ENCODE measurements at regions not wholly inside any gene's neighbourhood (a gene's known extent, or its start where the extent isn't known, plus 50 kb on each side); places are given as distances from the start of the nearest gene placed in this dataset.
"Not testable (repeated sequence)": the region's sequence is repeated elsewhere in the genome, so short reads cannot be mapped to it uniquely, and the experiment has no call there.

DNA sequence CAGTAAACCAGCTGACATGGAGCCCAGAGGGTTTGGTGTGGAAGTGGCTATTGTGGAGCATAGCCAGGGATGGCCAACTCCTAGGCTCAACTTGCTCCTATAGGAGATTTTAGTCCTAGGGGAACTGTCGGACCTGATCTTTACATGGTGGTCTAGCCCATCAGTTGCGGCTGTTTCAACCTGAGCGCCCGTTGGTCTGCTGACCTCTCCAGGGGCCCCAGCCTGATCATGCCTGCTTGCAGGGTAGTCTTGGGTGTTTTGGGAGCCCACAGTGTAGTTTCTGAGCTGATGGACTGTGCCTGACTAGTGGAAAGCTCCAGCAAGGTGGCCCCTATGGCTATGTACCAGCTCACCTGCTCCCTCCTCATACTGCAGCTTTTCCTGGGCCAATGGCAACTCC lies 597.0 kb downstream of the IQCM start:
- no peak for ATAC-seq
- peak; percentile 55 for DNase-seq (ENCODE audit: missing footprints)
- intact Hi-C loops (cut with DNase I), result no loop called here

DNA sequence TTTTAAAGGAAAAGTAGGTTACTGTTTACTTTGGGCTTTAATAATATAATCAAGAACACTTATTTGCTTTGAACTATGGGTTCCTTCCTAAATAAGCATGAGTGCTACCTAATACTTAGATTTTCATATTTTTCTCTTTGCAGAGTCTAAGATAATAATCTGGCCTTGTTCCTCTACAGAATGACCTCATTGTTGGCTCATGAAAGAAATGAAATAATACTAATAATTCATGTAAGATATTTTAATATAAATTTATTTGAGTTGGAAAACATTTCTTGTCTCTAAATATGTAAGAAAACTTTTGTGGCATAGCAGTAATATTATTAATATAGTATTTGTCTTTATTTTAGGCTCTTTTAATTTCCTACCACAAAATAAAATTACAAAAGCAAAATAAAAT lies 601.3 kb downstream of the IQCM start:
- ATAC-seq (no peak), DNase-seq (ENCODE audit: missing footprints) (no peak)

DNA sequence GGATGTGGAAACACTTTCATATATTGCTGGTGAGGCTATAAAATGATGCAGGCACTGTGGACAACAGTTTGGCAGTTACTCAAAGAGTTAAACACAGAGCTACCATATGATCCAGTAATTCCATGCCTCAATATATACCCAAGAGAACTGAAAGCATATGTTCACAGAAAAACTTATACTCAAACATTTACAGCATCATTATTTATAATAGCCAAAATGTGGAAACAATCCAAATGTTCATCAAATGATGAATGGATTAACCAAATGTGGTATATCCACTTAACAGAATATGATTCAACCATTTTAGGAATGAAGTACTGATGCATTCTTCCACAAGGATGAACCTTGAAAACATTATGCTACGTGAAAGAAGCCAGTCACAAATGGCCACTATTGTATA lies 603.8 kb downstream of the IQCM start:
- ATAC-seq, result no peak
- intact Hi-C loops (cut with DNase I), result no loop called here
- DNase-seq (ENCODE audit: missing footprints), result no peak

More for the DNA sequence above, 601.3 kb downstream of the IQCM start:
- intact Hi-C loops (cut with DNase I), result no loop called here

DNA sequence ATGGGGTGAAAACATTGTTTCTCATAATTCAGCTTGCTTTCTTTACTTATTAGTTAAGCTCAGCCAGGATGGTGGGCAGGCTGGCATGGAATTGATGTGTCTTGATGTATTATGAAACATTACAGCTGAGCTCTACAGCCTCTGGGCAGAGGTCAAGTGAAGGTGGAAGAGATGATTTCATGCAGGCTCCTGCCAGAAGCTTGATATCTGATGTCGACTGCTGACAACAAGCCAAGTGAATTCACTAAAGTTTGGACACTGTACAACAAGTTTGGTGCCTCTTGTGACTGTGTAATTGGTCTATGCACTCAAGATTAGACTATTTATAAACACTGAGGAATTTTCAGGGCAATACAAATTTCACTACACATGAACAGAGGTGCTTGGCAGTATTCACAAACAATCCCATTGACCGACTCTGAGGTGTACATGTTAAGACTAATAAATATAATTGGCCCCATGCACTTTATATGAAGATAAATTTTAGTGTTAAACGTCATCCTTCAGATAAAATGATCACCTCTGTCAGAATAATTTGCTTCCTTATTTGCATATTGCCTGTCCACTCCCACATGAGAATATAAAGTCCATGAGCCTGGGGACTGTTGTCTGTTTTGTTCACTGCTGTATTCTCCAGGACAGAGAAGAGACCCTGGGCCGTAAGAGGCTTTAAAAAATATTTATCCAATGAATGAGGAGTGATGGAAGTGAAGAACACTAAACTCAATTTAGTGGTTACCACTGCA lies 612.2 kb downstream of the IQCM start:
- ATAC-seq (peak; percentile 92), DNase-seq (ENCODE audit: missing footprints) (peak; percentile 45)
- intact Hi-C loops (cut with DNase I), result no loop called here

DNA sequence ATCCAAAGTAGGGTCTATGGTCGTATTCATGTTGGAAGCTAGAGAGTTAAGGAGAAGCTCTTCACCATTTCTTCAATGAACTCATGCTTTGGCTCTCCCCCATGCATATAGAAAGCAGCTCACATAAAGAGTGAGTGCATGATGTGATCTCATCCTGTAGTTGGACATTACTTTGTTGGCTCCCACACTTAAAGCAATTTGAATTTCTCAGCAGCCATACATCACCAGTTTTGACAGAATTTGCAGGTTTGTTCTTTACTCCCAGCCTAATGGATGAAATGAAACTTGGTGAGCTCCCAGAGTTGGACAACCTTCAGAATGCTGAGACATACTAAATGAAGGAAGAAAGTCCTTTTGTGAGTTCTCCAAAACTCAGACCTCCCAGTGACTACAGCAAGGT lies 613.5 kb downstream of the IQCM start:
- DNase-seq (ENCODE audit: missing footprints), result no peak
- ATAC-seq, result no peak
- intact Hi-C loops (cut with DNase I), result no loop called here

DNA sequence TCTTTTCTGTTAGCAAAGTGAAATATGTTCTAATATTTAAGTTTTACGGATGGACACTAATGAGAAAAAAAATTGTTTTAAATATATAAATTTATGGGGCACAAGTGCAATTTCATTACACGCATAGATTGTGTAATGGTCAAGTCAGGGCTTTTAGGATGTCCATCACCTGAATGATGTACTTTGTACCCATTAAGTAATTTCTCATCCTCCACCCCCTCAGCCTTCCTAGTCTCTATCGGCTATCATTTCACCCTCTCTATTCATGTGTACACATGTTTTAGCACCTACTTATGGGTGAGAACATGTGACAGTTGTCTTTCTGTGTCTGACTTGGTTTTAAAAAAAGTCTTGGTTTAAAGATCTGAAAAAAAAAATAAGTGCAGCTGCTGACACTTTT lies 616.0 kb downstream of the IQCM start:
- intact Hi-C loops (cut with DNase I), result no loop called here
- DNase-seq (ENCODE audit: missing footprints) (no peak), ATAC-seq (no peak)

DNA sequence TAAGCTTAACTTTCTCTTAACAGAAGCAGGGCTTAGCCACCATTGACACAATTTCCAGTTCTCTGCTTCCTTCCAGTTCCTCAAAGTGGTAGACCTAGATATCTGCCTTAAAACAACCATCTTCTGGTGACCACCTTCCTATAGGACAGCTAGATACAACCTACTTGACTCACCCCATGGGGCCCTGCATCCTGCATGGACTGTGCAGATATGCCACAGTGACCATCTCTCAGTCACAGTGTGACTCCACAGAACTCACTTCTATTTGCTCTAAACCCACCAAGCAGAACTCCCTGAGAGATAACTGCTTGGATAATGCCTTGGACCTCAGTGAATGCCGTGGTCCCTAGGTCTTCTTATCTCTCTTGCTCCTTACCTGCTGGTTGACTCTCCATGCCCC lies 621.6 kb downstream of the IQCM start:
- ATAC-seq (no peak), DNase-seq (ENCODE audit: missing footprints) (no peak)

DNA sequence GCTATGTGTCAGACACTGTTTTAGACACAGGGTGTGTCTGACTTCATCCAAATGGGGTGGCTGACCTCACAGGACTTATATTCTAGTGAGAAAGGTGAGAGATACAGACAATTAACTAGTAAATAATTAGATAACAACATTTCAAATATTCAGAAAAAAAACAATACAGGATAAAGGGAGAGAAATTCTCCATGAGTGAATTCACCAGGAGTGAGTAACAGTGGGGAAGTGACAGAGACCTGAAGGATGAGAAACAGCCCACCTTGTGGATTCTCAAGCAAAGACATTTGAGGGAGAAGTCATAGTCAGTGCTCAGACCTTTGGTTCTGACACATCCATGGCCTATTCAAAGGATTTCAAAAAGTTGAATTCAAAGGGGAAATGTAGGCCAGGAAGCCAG lies 627.9 kb downstream of the IQCM start:
- no peak for DNase-seq (ENCODE audit: missing footprints)
- intact Hi-C loops (cut with DNase I), result no loop called here
- no peak for ATAC-seq

More for the DNA sequence above, 621.6 kb downstream of the IQCM start:
- intact Hi-C loops (cut with DNase I), result no loop called here

DNA sequence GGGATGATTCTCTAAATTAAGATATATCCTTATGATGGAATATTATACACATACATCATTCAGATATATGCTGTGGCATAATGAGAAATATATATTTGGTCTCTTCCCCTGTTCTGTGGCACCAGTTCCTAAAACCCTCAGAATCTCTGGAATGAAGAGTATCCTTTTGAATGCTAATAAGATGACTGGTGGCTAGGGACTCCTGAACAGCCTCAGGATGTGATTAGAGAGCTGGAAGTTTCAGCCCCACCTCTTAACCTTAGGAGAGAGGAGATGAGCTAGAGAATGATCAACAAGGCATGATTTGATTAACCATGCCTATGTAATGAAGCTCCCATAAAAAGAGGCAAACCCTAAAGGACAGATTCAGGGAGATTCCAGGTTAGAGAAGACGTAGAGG lies 632.0 kb downstream of the IQCM start:
- ATAC-seq (no peak), DNase-seq (ENCODE audit: missing footprints) (no peak)
- intact Hi-C loops (cut with DNase I), result no loop called here

DNA sequence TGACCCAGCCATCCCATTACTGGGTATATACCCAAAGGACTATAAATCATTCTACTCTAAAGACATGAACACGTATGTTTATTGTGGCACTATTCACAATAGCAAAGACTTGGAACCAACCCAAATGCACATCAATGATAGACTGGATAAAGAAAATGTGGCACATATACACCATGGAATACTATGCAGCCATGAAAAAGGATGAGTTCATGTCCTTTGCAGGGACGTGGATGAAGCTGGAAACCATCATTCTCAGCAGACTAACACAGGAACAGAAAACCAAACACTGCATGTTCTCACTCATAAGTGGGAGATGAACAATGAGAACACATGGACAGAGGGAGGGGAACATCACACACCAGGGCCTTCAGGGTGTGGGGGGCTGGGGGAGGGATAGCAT lies 634.2 kb downstream of the IQCM start:
- ATAC-seq; DNase-seq (ENCODE audit: missing footprints); intact Hi-C loops (cut with DNase I): not testable (repeated sequence)

DNA sequence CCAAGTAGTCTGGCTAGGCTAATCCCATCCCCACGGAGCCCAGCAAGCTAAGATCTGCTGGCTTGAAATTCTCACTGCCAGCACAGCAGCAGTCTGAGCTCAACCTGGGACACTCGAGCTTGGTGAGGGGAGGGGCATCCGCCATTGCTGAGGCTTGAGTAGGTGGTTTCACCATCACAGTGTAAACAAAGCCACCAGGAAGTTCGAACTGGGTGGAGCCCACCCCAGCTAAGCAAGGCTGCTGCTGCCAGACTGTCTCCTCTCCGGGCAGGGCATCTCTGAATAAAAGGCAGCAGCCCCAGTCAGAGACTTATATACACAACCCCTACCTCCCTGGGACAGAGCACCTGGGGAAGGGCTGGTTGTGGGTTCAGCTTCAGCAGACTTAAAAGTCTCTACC lies 639.6 kb downstream of the IQCM start:
- intact Hi-C loops (cut with DNase I), result no loop called here
- ATAC-seq (no peak), DNase-seq (ENCODE audit: missing footprints) (no peak)

DNA sequence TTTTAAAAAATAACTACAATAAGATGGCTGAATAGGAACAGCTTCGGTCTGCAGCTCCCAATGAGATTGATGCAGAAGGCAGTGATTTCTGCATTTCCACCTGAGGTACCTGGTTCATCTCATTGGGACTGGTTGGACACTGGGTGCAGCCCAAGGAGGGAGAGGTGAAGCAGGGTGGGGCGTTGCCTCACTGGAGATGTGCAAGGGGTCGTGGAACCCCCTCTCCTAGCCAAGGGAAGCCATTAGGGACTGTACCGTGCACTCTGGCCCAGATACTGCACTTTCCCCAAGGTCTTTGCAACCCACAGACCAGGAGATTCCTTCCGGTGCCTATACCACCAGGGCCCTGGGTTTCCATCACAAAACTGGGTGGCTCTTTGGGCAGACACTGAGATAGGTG lies 640.1 kb downstream of the IQCM start:
- ATAC-seq, result no peak
- intact Hi-C loops (cut with DNase I), result no loop called here
- DNase-seq (ENCODE audit: missing footprints), result no peak

DNA sequence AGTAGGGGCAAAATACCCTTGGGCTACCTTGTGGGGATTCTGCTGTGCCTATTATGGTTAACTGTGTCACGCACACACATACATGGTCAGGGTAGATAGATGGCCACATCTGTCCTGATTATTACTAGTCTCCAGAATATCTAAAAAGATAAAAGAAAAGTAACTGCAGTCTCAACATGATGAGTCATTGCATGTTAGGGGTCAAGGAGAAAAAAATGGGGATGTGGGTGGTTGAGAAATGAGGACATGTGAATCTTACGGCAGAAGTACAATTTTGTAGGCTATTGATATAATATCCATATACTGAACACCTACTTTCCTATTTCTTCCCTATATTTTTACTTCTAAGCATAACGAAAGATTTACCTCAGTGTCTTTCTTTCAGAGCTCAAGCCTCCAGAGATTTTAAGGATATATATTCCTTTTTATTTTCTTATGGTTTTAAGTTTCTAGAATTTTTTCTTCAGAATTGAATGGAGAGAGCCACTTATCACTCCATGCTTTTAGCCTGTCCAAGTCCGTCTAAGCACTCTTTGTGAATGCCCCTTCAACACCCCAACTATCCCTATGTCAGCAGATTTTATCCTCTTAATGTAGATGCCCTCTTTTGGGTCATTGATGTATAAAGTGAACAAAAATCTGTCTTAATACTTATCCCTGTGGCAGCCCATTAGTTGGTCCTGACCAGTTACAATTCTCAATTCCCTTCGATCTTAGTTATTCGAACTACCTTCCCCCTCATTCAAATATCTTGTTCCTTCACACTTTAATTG lies 642.2 kb downstream of the IQCM start:
- no peak for ATAC-seq
- intact Hi-C loops (cut with DNase I), result no loop called here
- DNase-seq (ENCODE audit: missing footprints), result no peak

DNA sequence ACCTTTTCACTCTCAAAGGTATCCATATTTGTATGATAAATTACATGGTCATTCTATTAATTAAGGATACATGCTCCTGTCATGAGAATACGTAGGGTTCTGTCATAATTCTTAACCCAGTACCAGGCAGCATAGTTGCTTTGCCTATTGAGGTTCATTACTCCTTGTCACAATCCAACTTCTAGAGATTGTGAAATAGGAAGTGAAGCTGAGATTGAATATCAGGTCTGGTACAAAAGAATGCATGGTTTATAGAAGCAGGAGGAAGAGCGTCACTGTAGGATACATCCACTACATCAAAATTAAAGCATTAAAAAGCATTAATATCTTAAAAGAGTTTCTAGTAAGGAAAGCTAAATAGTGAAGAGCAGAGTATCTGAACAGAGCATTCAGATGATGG lies 647.0 kb downstream of the IQCM start:
- no peak for ATAC-seq
- DNase-seq (ENCODE audit: missing footprints), result no peak
- intact Hi-C loops (cut with DNase I), result no loop called here

DNA sequence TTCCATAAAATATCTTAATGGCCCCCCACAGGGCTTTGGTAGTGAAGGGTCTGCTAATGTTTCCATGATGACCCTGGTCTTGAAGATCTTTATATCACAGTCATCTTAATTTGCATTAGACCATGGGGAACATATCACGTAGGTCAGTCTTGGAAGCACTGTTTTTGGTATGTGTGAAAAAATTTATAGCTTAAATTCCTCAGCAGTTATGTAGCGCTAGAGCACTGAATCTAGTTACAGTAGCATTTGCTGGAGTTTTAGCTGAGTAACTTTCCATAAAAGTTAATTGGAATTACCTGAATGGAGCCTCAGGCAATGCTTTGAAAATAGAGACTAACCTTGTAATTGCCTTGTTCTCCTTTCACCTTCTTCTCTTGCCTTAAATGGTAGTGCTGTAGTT lies 648.8 kb downstream of the IQCM start:
- no peak for DNase-seq (ENCODE audit: missing footprints)
- intact Hi-C loops (cut with DNase I), result no loop called here
- no peak for ATAC-seq

DNA sequence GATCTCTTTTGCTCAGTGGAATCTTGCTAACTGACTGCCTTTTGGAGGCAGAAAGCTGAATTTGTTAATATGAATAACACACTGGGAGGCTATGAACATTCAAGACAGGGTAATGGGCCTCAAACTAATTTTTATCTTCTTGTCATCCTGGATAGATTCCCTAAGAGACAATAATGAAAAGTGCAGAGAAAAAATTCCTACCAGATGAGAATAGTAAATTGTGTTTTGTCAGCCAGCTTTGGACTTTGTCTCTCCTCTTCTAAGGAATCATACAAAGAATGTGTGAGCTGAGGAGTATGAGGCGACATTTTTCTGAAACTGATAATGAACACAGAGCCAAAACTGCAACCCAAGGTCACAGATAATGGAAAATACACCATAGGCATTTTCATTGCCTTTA lies 649.3 kb downstream of the IQCM start:
- DNase-seq (ENCODE audit: missing footprints), result no peak
- no peak for ATAC-seq
- intact Hi-C loops (cut with DNase I), result no loop called here

DNA sequence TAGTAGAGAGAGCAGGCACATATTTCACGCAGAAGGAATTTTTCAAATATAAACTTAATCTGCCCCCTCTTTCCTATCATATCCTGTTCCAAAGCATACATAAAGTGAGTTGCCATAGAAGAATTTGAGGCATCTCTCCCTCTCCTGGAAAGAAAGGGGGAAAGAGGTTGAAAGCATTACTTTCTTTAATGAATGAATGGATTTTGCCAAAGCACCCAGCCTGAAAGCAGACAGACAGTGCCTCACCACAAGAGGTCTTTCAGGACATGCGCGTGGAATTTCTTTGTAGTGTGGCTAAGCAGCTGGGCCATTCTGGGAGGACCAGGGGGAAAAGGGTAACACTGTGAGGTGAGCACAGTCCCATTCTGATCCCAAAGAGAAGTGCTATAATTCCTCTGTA lies 651.4 kb downstream of the IQCM start:
- ATAC-seq, result no peak
- intact Hi-C loops (cut with DNase I), result no loop called here

DNA sequence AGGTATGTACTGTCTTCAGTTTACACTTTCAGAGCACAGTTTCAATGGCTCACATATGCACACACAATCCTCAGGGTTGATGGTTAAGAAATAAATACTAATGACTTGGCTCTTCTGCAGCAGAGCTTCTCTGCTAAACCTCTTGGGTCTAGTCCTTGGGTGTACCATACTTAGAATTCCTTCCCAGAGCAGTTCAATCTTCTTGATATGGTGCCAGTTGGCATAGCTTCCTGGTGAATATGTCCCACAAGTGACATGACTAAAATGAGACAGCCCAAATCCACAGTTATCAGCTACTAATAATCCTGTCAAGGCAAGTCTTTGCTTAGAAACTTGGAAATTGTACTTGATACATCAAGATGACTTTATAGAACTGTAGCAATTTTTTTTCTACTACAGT lies 654.4 kb downstream of the IQCM start:
- intact Hi-C loops (cut with DNase I), result no loop called here
- ATAC-seq (peak; percentile 65), DNase-seq (ENCODE audit: missing footprints) (no peak)

More for the DNA sequence above, 651.4 kb downstream of the IQCM start:
- no peak for DNase-seq (ENCODE audit: missing footprints)

DNA sequence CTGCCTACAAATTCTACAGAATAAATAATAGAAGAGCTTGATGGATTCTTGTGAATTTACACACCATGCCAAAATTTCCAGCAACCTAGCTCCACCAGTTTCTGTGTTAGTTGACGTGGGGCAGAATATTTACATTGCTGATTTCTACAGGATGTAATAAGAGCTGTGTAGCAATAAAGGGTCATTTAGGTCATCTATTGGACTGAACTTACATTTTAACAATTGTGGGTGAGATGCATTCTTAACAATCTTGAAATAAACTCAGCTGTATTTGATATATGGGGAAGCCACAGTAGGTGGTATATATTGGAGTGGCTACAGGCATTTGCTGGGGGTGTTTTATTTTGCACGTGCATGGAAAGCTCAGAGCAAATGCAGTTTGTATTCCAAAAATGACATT lies 655.3 kb downstream of the IQCM start:
- no peak for DNase-seq (ENCODE audit: missing footprints)
- no peak for ATAC-seq
- intact Hi-C loops (cut with DNase I), result no loop called here

DNA sequence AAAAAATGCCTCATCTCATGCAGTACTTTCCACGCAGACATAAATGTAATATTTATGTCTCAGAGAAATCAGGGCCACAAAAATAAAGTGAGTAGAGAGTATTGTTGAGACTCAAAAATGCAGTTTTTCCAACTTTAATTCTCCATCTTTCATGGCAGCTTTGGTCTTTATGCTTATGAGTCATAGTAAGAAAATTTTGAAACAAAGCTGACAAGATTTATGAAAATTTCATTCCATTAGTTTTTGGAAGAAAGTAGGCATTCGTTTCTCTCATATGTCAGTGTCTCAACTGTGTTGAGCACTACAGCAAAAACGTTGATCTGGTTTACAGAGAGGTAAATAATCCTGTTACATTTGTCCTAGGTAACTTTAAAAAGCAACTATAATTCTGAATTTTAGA lies 656.8 kb downstream of the IQCM start:
- no peak for DNase-seq (ENCODE audit: missing footprints)
- intact Hi-C loops (cut with DNase I), result no loop called here
- ATAC-seq, result no peak

DNA sequence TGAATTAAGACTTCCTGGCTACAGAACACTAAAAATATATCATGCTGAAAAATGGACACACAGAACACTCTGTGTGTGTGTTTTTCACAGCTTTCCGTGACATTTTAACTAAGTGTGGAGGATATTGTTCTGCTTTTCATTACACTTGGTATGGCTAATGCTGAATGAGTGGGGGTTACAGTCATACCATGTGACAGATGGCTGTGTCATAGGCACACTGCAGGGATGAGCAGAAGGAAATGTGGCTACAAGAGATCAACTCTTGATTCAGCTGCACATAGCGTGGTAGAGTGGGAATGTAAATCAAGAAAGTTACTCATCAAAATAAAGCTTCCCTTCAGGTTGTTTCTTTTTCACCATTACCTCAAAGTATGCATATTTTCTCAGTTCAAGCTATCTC lies 669.8 kb downstream of the IQCM start:
- no peak for ATAC-seq
- intact Hi-C loops (cut with DNase I), result no loop called here
- no peak for DNase-seq (ENCODE audit: missing footprints)

Data from Right ventricle myocardium inferior (tissue), 1 donor.